Right lobe of liver (tissue), 6 donors: ENCODE measurements at regions not wholly inside any gene's neighbourhood (a gene's known extent, or its start where the extent isn't known, plus 50 kb on each side); places are given as distances from the start of the nearest gene placed in this dataset.

Source experiments
- ATAC-seq, 4 donors: fragments of 200-7000 bp; cut with Tn5 transposase; one replicate each; pipeline ENCODE4 v1.9.1; 2020; ENCODE audit warnings: mild to moderate bottlenecking in 4 of 4, moderate library complexity in 4 of 4
- DNase-seq, 3 donors: peaks; one replicate each; pipeline ENCODE4 v3.0.0-alpha.2; 2020
- H3K27ac ChIP-seq, 3 donors: fragments of 200-600 bp; one replicate each; pipeline ENCODE4 v1.8.0; 2022
- H3K27me3 ChIP-seq, 2 donors: fragments of 200-600 bp; one replicate each; pipeline ENCODE4 v1.8.0; 2022
- H3K36me3 ChIP-seq, 4 donors: fragments of 200-600 bp; sonication (generic) in 1 of 4; one replicate each; pipeline versions ENCODE4 v1.5.1 to v1.8.0; 2017 to 2022; ENCODE audit warnings: control low read depth in 1 of 4
- H3K4me1 ChIP-seq, 4 donors: fragments of 200-600 bp; sonication (generic) in 1 of 4; one replicate each; pipeline versions ENCODE4 v1.5.1 to v1.8.0; 2017 to 2022; ENCODE audit warnings: control low read depth in 1 of 4
- H3K4me3 ChIP-seq, 3 donors: fragments of 200-600 bp; one replicate each; pipeline ENCODE4 v1.8.0; 2022
- H3K9me3 ChIP-seq, 4 donors: fragments of 200-600 bp; sonication (generic) in 1 of 4; one replicate each; pipeline versions ENCODE4 v1.5.1 to v1.8.0; 2017 to 2022; ENCODE audit warnings: control low read depth in 1 of 4
- CTCF ChIP-seq, 4 donors: fragments of 200-600 bp in 3 of 4; fragments of 450-650 bp in 1 of 4; IDR thresholded peaks; one replicate each; pipeline versions ENCODE4 v1.5.1 to v1.8.0; 2016 to 2022; ENCODE audit warnings: antibody characterized with exemption in 4 of 4, mild to moderate bottlenecking in 2 of 4
- POLR2A ChIP-seq: fragments of 450-650 bp; IDR thresholded peaks from one replicate; pipeline ENCODE4 v1.6.1; 2017; ENCODE audit warnings: antibody characterized with exemption, mild to moderate bottlenecking
- WGBS: methylation state at CpG from one replicate; pipeline ENCODE4 v1.1.6; 2018; ENCODE audit warnings: low coverage, low lambda C conversion rate; ENCODE audit not compliant: insufficient coverage; ENCODE audit errors: missing lambda C conversion rate; 5-methylcytosine and 5-hydroxymethylcytosine counted together
- intact Hi-C, 2 donors: fragments of 100-400 bp; cut with DNase I; formaldehyde crosslinking; loops; one replicate each; pipeline versions ENCODE4 v1.11.2 to v1.14.1; 2022
- donor health status: DM: no; HTN: yes; CAD: no.
- donor health status: DM: no; HTN: no; CAD: no.
- donor health status: DM: no; HTN: no; CAD: no.
- donor health status: DM: no; HTN: yes; CAD: no.
- donor health status: DM: no; HTN: yes; CAD: no.

DNA sequence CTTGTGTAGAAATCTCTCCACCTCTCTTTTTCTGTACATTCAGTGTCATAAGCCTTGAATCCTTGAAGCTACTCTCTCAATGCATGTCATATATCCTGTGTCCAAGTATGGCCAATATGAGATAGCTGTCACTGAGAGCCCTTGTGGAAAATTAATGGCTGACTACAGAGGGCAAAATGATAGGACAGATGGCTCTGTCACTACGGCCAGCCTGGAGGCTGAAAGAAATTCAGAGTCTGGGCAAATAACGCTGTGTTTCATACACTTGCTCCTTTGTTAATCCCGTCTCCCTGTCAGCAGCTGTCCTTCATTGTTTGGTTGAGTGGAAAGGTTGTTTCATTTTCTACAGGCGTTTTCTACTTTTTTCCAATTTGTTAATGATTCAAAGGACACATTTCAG lies 70.4 kb upstream of the VGLL2 start:
- DNase-seq, result no peak
- intact Hi-C loops, result no loop called here
- no peaks in the 10 kb centered on the region for H3K36me3 ChIP-seq
- H3K4me3 ChIP-seq, result no peak overlapping the region
- H3K4me1 ChIP-seq, result no peaks in the 10 kb centered on the region
- H3K27ac ChIP-seq, result no peak overlapping the region
- no peak for ATAC-seq
- TF ChIP-seq CTCF (IDR thresholded peaks at IDR 0.05) (no peak), POLR2A (no peak)
- H3K27me3 ChIP-seq, result no peaks in the 10 kb centered on the region
- 29% methylated on average over 4 of the region's 4 CpGs for WGBS
- H3K9me3 ChIP-seq, result no peaks in the 10 kb centered on the region

DNA sequence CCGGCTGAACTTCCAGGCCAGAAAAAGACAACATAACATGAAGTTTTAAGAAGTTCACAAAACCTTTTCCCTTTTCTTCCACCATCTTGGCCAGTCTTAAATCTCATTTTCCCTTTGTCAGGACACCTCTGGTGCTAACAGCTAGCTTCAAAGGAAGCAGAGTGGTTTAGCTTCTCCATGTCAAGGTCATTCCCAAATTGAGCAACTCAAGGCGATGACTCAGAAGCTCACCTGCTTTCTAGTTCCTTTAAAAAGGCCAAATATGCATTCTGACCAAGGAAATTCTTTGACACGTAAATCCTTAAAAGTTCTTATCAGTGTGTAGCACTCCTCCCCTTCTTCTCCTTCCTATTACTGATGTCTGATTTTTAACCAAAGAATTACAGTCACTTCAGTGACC lies 69.6 kb upstream of the VGLL2 start:
- no peak overlapping the region for H3K4me3 ChIP-seq
- intact Hi-C loops, result no loop called here
- ATAC-seq (no peak), DNase-seq (no peak)
- no peaks in the 10 kb centered on the region for H3K4me1 ChIP-seq
- H3K27me3 ChIP-seq, result no peaks in the 10 kb centered on the region
- H3K36me3 ChIP-seq, result no peaks in the 10 kb centered on the region
- TF ChIP-seq CTCF (IDR thresholded peaks at IDR 0.05), result no peak
- TF ChIP-seq POLR2A, result no peak
- no peak overlapping the region for H3K27ac ChIP-seq
- no peaks in the 10 kb centered on the region for H3K9me3 ChIP-seq
- WGBS, result 42% methylated on average over 3 of the region's 3 CpGs

DNA sequence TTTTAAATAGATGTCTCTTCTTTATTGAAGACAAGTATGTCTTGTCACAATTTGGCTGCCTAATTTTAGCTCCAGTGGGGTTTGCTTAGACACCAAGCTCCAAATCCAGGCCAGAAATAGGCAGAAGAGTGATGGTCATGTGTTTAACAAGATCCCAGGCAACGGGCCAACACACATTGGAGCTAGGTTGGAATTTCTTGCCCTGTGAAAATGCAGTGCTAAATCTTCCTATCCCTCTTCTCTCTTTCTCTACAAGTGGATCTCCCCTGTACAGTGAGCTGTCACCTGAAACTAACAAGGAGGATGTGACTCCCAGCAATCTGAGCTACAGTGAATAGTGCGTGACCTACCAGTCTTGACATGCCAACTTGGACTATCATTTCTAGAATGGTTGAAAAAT lies 65.3 kb upstream of the VGLL2 start:
- no peak for DNase-seq
- TF ChIP-seq POLR2A, result no peak
- TF ChIP-seq CTCF (IDR thresholded peaks at IDR 0.05), result no peak

GRCh38 chr6:117204903-117205302 lies 60.5 kb upstream of the VGLL2 start:
- ATAC-seq (no peak), DNase-seq (no peak)
- Histone ChIP-seq H3K27ac (no peak overlapping the region), H3K4me1 (no peaks in the 10 kb centered on the region), H3K4me3 (no peak overlapping the region), H3K9me3 (no peaks in the 10 kb centered on the region), H3K36me3 (no peaks in the 10 kb centered on the region), H3K27me3 (no peaks in the 10 kb centered on the region)
- intact Hi-C loops, result no loop called here
- TF ChIP-seq CTCF (IDR thresholded peaks at IDR 0.05), result no peak
- no peak for TF ChIP-seq POLR2A
- WGBS, result 82% methylated on average over 1 of the region's 1 CpG

More for the DNA sequence above, 65.3 kb upstream of the VGLL2 start:
- Histone ChIP-seq H3K36me3 (no peaks in the 10 kb centered on the region), H3K4me1 (no peaks in the 10 kb centered on the region), H3K9me3 (no peaks in the 10 kb centered on the region), H3K4me3 (no peak overlapping the region), H3K27ac (no peak overlapping the region), H3K27me3 (no peaks in the 10 kb centered on the region)
- ATAC-seq, result no peak
- 78% methylated on average over 1 of the region's 2 CpGs for WGBS
- intact Hi-C loops, result no loop called here

- TF ChIP-seq CTCF (IDR thresholded peaks at IDR 0.05), result no peak
- TF ChIP-seq POLR2A, result no peak
- ATAC-seq (no peak), DNase-seq (no peak)
- no peak overlapping the region for H3K4me3 ChIP-seq
- H3K27me3 ChIP-seq, result no peaks in the 10 kb centered on the region
- H3K4me1 ChIP-seq, result no peaks in the 10 kb centered on the region
- intact Hi-C loops, result no loop called here
- WGBS, result 27% methylated on average over 4 of the region's 4 CpGs
- H3K9me3 ChIP-seq, result no peaks in the 10 kb centered on the region
- no peaks in the 10 kb centered on the region for H3K36me3 ChIP-seq
- no peak overlapping the region for H3K27ac ChIP-seq
Measured at GRCh38 chr6:117205876-117206275, 59.5 kb upstream of the VGLL2 start.
